Chondrocyte (in vitro differentiated cells): ENCODE measurements at regions not wholly inside any gene's neighbourhood (a gene's known extent, or its start where the extent isn't known, plus 50 kb on each side); places are given as distances from the start of the nearest gene placed in this dataset.

ENCODE experiments used
- DNase-seq: peaks from one replicate; pipeline ENCODE4 v3.0.0; 2021; ENCODE audit warnings: mixed read lengths, low spot score
- H3K27ac Mint-ChIP-seq: one replicate; pipeline ENCODE4 v1.8.0; 2021; ENCODE audit warnings: mild to moderate bottlenecking, moderate library complexity, mixed read lengths; ENCODE audit not compliant: unreplicated experiment
- H3K27me3 Mint-ChIP-seq: 2 replicates; pipeline ENCODE4 v1.8.0; 2021; ENCODE audit warnings: low read depth, mixed read lengths
- H3K36me3 Mint-ChIP-seq: 2 replicates; pipeline ENCODE4 v1.8.0; 2021; ENCODE audit warnings: low read depth, mixed read lengths
- H3K4me1 Mint-ChIP-seq: 2 replicates; pipeline ENCODE4 v1.8.0; 2021; ENCODE audit warnings: low read depth, mild to moderate bottlenecking, mixed read lengths
- H3K4me3 Mint-ChIP-seq: one replicate; pipeline ENCODE4 v1.8.0; 2021; ENCODE audit warnings: mild to moderate bottlenecking, moderate library complexity, mixed read lengths; ENCODE audit not compliant: unreplicated experiment
- H3K9me3 Mint-ChIP-seq: 2 replicates; pipeline ENCODE4 v1.8.0; 2021; ENCODE audit warnings: low read depth, mixed read lengths
- TF ChIP-seq, protein P1 (sequence below): fragments of 200-600 bp; sonication (generic); IDR thresholded peaks from 2 replicates; pipeline ENCODE4 v1.5.0; 2021; ENCODE audit warnings: antibody characterized with exemption, mild to moderate bottlenecking, moderate library complexity

DNA sequence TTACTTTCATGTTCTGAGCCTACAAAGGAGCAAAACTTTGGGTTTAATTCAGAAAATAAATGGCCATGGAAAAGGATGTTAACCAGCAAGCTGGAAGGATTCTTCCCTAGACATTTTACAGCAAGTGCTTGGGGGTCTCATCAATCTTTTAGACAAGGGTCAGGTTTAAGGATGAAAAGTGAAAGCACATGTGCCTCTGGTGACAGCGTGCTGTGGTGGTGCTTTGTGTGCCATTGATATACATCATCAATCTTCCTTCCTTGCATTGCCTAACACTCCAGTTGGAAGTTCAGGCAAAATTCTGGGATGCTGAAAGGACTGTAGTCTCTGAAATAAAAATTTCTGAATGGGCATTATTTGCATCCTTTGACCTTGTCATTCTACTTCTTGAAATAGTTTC lies 171.2 kb downstream of the KCNE4 start:
- no peaks in the 10 kb centered on the region for H3K9me3 Mint-ChIP-seq
- TF ChIP-seq, protein P1, sequence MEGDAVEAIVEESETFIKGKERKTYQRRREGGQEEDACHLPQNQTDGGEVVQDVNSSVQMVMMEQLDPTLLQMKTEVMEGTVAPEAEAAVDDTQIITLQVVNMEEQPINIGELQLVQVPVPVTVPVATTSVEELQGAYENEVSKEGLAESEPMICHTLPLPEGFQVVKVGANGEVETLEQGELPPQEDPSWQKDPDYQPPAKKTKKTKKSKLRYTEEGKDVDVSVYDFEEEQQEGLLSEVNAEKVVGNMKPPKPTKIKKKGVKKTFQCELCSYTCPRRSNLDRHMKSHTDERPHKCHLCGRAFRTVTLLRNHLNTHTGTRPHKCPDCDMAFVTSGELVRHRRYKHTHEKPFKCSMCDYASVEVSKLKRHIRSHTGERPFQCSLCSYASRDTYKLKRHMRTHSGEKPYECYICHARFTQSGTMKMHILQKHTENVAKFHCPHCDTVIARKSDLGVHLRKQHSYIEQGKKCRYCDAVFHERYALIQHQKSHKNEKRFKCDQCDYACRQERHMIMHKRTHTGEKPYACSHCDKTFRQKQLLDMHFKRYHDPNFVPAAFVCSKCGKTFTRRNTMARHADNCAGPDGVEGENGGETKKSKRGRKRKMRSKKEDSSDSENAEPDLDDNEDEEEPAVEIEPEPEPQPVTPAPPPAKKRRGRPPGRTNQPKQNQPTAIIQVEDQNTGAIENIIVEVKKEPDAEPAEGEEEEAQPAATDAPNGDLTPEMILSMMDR = no peak

DNA sequence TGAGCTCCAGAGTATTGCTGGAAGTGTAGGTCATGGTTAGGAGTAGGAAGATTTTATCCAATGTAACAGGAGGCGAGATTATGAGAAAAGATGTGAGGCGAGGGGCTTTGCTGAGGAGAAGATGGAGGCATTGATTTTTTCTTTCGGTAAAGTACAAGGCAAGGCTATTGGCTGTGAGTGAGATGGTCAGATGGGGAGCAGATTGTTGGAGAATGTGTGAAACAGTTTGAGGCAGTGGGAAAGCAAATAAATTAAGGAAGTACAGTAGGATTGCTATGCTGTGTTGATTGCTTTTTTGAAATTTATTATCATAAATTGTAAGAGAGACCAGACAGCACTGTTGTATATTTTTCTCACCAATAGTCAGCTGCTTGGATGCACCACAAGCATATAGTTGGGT lies 173.3 kb downstream of the KCNE4 start:
- no peak overlapping the region for H3K4me3 Mint-ChIP-seq
- no peaks in the 10 kb centered on the region for H3K27me3 Mint-ChIP-seq
- TF ChIP-seq, protein P1 = no peak
- no peaks in the 10 kb centered on the region for H3K9me3 Mint-ChIP-seq
- H3K36me3 Mint-ChIP-seq = no peaks in the 10 kb centered on the region
- H3K27ac Mint-ChIP-seq = no peak overlapping the region
- DNase-seq = no peak
- peaks cover 9% of the 10 kb centered on the region for H3K4me1 Mint-ChIP-seq

More for the DNA sequence above, 171.2 kb downstream of the KCNE4 start:
- Mint-ChIP-seq H3K27me3 (no peaks in the 10 kb centered on the region), H3K4me1 (peaks cover 9% of the 10 kb centered on the region), H3K27ac (no peak overlapping the region), H3K4me3 (no peak overlapping the region), H3K36me3 (no peaks in the 10 kb centered on the region)
- DNase-seq = no peak

DNA sequence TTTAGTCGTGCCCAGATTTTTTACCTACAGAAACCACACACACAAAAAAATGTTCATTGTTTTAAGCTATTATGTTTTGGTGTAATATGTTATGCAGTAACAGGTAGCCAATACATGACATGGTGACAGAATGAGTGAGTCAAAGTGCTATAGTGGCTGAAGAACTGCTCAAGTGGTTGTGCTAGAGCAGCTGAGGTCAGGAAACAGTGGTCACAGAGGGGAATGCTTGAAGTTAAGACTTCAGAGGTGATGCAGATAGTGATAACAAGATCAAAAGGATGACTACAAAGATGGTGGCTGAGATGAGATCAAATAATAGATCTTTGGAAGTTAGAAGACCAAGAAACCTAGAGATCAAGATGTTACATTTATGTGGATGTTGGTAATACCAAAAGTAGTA lies 174.3 kb downstream of the KCNE4 start:
- no peak overlapping the region for H3K27ac Mint-ChIP-seq
- no peaks in the 10 kb centered on the region for H3K36me3 Mint-ChIP-seq
- no peak for DNase-seq
- TF ChIP-seq, protein P1 = no peak
- H3K9me3 Mint-ChIP-seq = no peaks in the 10 kb centered on the region
- peaks cover 18% of the 10 kb centered on the region for H3K4me1 Mint-ChIP-seq
- no peak overlapping the region for H3K4me3 Mint-ChIP-seq
- H3K27me3 Mint-ChIP-seq = no peaks in the 10 kb centered on the region

DNA sequence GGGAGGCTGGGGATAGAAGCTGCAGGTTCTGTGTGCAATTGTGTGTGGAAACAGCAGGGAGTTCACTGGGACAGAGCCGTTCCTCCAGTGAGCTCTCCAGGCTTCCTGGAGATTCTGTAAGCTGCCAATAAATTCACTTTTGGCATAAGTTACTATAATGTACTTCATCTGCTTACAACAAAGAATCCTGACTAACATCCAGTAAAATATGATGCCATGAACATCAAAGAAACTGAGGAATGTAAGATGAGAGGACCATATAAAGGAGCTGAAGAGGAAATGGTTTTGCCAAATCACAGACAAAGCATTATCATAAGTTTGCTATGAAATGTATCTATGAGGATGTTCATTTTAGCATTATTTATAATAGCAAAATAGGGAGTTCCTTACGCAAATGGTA lies 175.3 kb downstream of the KCNE4 start:
- TF ChIP-seq, protein P1 = no peak
- Mint-ChIP-seq H3K36me3 (no peaks in the 10 kb centered on the region), H3K4me3 (no peak overlapping the region), H3K9me3 (no peaks in the 10 kb centered on the region), H3K4me1 (peaks cover 24% of the 10 kb centered on the region), H3K27ac (no peak overlapping the region), H3K27me3 (no peaks in the 10 kb centered on the region)
- no peak for DNase-seq

DNA sequence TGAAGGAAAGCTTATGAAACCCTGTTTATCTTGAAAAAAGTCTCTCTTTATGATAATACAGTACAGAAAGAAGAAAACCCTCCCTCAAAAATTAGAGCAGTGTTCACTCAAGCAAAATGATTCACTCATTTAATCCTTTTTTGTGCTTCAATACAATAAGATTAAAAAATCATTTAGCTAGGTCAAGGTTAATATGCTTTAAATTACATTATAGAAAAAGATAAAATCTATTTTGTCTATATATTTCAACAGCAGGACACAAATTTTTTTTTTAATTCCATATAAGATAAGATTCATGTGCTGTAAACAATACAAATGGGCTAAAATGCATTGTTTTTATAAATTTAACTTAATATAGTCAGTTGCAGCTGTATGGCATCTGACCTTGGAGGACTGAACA lies 176.9 kb downstream of the KCNE4 start:
- TF ChIP-seq, protein P1 = no peak
- Mint-ChIP-seq H3K4me3 (no peak overlapping the region), H3K4me1 (peaks cover 29% of the 10 kb centered on the region), H3K9me3 (no peaks in the 10 kb centered on the region), H3K27me3 (no peaks in the 10 kb centered on the region), H3K27ac (no peak overlapping the region), H3K36me3 (no peaks in the 10 kb centered on the region)
- DNase-seq = no peak
